GM18517 (cell line): ENCODE measurements at regions not wholly inside any gene's neighbourhood (a gene's known extent, or its start where the extent isn't known, plus 50 kb on each side); places are given as distances from the start of the nearest gene placed in this dataset.
"Not testable (repeated sequence)": the region's sequence is repeated elsewhere in the genome, so short reads cannot be mapped to it uniquely, and the experiment has no call there.

ENCODE experiments used
- ATAC-seq: cut with Tn5 transposase; IDR thresholded peaks from one replicate; pipeline ENCODE4 v1.9.1; 2021; ENCODE audit warnings: mild to moderate bottlenecking, moderate library complexity; ENCODE audit not compliant: unreplicated experiment

DNA sequence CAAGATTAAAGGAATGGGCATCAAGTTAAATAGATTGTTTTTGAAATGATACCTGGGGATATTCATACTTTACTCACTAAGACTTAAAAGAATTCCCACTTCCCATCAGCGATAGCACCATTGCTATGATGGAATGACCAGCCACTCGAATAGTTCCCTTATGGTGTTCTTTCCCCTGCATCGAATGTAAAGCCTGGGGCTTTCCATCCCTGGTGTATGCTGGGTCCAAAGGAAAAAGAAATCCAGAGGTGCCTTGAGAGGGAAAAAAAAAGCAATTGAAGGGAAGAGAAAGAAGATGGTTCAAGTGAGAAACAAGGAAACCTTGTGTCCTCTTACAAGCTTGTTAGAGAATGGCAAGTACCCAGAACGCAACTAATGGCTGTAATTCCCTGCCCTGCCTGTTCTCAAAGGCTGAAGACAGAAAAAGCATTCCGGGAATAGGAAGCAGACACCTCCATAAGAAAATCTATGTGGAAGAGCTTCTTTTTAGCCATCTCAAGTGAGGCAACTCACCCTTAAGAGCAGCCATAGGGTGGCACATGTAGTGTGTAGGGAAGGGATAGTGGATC is 351.1 kb upstream of the DAB2 start:
- no peak for ATAC-seq

DNA sequence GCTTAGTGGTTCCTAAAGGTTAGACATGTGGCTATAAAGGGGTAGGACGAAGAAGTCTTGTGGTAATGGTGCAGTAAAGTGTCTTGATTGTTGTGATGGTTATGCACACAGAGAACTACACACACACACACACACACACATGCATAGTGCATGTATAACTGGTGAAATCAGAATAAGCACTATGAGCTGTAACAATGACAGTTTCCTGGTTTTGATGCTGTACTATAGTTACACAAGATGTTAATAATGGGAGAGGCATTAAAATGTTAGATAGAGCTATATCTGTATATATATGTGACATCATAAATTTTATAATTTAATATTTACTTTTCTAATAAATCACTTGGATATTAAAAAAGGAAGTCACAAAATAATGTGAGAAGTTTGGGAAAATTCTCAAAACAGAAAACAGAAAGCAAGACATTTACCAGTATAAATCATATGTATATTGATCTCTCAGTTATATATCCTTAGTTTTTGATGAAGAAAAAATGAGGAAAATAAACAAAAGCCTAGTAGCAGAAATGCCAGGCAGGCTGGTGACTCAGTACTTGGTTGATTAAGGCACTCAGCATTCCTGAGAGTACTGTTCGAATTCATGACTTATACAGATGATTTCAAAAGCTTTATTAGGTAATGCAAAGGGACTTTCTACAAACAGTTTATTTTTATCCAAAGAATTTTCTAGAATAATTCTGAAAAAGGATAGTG is 350.5 kb upstream of the DAB2 start:
- ATAC-seq: no peak

DNA sequence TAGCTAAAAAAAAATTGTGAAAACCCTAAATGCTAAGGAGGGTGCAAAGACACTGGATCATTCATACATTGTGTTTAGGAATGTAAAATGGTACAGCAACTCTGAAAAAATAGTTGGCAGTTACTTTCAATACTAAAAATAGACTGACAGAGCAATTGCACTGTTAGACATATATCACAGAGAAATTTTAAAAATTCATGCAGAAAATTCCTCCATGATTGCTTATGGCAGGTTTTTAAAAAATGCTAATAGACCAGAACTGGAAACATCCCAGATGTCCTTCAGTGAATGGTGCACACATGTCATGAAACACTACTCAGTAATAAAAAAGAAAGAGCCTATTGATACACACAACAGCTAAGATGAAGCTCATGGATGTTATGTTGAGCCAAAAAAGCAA is 349.8 kb upstream of the DAB2 start:
- ATAC-seq: no peak

DNA sequence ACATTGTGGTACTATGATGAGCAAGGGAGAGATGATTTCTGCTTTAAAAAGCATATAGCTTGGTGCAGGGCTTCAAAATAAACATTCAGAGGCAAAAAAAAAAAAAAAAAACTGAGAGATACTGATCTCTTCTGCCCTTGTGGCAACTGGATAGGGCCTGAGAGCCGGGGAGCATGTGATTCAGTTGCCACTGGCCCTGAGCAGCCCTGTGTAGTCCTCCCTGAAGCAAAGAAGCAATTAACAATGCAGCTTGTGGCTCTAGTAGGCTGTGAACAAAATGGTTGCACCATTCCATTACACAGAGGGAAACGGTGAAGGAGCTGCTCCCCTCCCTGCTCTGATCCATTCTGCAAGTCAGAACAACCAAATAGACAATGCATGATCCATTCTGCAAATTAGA is 347.5 kb upstream of the DAB2 start:
- no peak for ATAC-seq

DNA sequence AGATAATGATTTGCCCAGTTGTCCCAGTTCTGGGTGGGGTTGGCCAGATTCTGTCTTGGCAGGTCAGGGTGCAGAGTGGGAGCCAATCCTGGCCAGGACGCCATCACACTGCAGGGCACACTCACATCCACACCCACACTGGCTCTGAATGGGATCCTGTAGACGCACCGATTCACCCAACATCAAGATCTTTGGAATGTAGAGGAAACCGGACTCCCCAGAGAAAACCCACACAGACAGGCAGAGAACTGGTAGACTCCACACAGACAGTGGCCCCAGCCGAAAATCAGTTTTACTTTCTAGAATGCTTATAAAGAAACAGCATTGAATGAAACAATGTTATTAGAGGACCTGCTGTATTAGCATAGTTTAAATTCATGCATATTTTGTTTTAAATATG is 343.1 kb upstream of the DAB2 start:
- ATAC-seq: no peak

DNA sequence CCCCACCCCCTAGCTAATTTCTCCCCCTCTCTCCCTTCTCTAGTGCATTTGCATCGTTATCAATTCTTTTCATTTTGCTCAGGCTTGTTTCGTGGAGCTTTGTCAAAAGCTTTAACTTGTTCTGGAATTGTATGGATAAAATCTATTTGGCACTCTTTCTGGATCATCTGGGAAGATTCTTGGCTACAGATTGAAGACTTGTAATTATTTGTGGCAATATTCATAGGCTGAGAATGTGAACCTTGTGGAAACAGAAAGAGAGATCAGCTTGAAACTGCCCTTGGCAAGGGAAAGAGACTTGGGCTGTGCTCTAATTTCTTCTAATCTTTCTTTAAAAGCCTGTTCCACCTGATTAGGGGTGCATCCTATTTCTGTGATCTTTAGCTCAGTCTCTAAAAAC is 340.6 kb upstream of the DAB2 start:
- ATAC-seq: no peak

DNA sequence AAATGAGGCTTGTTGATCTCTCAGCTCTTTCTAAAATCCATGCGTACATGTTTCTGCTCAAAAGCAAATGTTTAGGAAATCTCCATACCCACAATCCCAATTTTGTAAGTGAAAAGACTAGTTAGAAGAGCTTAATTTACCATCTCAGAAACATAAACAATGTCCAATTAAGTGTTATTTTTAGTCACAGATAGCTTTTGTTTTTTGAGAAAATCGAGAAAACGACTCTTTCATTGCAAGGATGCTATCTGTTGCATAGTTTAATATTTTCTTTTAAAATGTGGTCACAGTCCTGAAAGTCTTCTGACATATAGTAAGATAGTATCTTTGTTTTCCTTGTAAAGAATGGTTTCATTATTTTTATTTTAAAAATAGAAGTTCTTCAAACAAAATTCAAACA is 338.0 kb upstream of the DAB2 start:
- no peak for ATAC-seq

DNA sequence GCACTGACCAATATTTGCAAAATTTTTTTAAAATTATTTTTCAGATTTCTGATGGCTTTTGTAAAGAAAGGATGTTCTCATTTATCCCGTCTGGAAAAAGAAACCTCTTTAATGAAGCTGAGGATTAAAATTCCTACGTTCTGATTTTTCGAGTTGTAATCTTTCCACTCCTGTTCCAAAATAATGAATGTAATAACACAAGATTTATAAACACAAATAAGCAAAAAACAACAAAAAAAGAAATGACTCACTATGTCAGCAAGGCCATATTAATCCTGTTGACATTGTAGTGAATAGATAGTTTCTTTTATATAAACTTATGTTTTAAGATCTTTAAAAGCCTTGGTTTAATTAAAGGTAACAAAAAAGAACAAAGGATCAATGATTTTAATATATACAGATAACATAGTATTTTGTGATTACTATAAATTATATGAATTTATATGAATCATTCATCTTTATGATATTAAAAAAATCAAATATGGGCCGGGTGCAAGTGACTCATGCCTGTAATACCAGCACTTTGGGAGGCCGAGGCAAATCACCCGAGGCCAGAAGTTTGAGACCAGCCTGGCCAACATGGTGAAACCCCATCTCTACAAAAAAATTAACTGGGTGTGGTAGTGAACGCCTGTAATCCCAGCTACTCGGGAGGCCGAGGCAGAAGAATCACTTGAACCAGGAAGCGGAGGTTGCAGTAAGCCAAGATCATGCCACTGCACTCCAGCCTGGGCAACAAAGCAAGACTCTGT is 336.6 kb upstream of the DAB2 start:
- no peak for ATAC-seq

DNA sequence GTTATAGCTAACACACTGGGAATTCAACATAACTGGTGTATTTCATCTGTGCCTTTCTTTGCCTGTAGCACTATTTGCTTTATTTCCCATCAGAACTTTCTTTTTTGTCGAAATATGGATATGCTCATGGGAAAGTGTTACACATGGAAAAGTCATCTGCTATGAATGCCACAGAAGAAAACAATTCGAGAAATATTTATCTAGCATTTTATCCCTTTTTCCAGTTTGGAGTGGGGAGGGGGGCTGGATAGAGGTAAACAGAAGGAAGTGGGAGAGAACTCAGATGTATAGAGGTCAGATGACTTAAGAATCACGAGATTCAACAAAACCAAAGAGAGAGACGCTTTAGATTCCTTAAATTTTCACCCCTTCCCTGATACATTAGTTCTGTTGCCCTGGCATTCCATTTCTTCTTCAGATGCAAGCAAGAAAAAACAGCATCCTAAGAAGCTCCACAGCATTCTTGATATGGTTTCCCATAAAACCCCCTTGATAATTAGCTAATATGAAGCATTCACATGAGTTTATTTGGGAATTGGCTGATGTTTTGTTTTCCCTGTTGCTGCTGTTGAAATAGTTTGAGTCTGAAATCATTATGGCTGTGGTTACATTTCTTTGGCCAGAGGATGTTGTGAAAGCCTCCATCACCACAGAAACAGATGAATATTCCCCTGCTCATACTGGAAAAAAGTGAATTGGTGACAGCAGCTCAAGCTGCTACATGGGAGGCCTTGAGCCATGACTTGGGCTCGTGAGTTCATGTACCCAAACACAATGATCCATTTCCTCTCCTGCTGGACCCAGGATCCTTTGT is 335.8 kb upstream of the DAB2 start:
- no peak for ATAC-seq

DNA sequence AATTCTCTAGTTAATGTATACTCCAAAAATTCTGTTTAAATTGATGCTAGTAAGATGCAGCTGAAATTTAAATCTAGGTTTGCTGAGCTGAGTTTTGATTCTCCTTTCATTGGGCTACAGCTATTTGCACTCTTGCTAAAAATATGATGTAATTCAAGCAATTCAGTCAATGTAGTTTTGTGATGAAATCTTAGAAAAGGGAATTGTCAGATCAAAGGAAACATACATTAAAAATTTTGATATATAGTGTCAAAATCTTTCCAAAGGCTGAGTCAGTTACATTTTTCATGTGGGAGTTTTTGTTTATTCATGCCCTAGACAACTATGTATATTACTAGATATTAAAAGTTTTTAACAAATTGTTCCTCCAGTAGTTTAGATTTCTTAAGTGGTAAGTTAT is 334.9 kb upstream of the DAB2 start:
- ATAC-seq: no peak

DNA sequence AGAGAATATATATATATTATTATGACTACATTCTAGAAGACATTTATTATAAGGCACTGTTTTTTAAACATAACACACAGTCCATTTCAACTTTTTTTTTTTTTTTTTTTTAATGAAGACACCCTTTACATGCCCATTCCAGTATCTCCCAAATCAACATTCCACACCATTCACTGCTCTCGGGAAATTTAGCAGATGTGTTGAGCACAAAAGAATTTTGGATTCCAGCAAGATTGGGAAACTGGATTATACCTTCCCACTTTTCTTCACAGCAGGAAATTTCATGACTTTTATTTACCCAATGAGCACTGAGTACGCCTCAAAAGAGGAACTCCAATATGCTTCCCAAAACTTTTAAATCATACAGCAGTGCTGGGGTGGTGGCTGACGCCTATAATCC is 333.6 kb upstream of the DAB2 start:
- no peak for ATAC-seq

DNA sequence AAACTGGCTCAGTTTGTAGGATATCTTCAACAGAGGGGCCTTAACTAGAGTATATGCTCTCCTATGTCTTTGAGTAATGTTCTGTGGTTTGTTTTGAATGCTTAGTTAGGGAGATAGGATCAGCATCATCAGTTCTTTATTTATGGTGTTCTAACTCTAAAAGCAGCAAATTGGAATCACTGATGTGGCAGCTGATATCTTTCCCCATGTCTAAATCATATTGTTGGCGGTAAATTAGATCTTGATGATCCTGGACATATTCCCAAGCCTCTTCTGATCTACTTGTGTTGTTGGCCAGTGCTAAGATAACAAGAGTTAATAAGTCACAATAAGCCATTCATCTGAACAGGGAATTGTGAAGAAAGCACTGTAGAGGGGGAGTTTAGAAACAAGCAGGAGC is 332.4 kb upstream of the DAB2 start:
- ATAC-seq: no peak

DNA sequence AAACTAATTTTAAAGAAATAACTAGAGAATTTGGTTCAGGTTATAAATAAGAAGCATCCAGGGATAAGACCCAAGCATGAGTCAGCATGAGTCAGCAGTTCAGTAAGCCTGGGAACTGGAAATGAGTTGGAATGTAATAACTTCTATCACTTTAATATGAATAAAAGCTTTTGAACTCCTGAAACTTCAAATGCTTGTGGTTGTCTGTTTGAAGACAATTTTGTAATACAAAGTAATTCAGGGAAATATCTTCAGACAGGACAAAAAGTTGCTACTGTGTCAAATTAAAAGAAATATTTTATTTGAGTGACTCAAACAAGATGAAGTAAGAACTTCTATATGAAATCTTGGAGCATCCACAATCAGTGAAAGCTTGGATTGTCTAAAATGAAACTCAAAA is 331.2 kb upstream of the DAB2 start:
- ATAC-seq: no peak

DNA sequence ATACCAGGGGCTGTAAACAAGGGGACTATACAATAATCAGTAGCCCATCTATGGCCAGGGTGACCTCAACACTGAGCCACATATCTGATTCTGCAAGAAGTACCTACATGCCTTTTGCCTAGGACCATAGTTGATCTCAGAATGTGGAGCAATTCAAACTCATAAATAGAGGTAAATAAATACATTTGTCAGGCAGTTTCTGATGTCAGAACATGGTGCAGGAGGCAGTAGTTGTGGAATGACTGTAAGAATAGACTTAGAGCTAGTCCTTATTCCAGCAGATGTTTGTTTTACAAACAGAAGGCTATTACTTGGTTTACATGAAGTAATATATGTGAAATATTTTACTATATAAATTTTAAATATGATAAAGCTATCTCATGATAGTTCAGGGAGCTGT is 330.7 kb upstream of the DAB2 start:
- no peak for ATAC-seq

DNA sequence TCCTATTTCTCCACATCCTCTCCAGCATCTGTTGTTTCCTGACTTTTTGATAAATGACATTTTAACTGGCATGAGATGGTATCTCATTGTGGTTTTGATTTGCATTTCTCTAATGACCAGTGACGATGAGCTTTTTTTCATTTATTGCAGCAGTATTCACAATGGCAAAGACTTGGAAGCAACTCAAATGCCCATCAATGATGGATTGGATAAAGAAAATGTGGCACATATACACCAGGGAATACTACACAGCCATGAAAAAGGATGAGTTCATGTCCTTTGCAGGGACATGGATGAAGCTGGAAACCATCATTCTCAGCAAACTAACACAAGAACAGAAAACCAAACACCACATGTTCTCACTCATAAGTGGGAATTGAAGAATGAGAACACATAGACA is 329.0 kb upstream of the DAB2 start:
- not testable (repeated sequence) for ATAC-seq

DNA sequence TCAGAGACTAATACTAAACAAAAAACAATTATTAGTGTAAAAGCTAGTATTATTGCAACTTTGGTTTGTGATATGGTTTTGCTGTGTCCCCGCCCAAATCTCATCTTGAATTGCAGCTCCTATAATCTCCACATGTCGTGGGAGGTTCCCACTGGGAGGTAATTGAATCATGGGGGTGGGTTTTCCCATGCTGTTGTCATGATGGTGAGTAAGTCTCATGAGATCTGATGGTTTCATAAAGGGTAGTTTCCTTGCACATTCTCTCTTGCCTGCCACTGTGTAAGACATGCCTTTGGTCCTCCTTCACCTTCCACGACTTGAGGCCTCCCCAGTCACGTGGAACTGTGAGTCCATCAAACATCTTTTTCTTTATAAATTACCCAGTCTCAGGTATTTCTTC is 325.9 kb upstream of the DAB2 start:
- no peak for ATAC-seq

DNA sequence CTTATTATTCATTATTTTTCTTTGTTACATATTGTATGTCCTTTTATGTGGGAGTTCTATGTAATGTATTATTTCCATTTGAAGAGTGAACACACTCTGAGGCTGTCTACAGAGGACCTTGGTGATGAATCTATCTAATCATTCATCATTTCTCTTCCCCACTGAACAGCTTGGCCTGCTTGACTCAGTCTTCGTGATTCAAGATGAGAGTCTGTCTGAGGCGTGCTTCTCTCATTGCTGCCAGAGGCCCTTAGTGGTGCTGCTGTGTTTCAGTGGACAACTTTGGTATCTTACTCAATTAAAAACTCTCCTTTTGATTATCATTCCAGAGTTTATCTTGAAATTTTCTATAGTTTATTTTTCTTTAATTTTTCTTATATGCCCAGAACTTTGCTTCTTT is 318.1 kb upstream of the DAB2 start:
- no peak for ATAC-seq

DNA sequence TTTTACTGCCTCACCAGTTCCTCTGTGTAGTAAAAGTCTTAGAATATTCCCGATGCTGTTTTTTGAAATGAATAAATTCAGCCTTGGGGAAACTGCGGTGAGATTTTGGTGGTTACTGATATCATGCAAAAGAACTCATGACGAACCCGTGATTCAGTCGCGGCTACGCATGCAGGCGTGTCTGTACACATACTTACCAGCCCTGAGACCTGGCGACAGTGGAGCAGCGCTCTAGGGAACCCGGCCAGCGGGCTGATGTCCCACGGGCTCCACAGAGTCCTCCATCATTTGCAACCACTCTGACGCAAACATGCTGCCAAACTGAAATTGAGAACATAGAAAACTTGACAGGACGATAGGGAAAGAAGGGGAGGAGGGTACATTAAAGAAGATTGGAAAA is 315.6 kb upstream of the DAB2 start:
- no peak for ATAC-seq

DNA sequence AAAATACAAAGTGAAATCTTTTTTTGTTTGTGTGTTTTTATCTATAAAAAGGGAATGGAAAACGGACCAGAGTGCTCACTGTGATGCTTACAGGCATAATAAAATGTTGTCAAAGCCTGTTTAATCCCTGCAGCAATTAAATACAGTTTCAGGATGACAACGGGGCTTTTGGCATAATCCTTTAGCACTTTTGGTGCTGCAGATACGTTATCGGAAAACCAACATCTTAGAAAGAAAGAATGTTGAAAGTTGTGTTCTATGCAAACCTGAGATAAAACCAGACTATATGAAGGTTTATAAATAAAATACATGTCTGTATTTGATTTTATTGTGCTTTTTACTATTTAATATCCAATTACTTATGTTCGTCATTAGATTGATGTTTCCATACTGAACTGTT is 307.4 kb upstream of the DAB2 start:
- no peak for ATAC-seq

DNA sequence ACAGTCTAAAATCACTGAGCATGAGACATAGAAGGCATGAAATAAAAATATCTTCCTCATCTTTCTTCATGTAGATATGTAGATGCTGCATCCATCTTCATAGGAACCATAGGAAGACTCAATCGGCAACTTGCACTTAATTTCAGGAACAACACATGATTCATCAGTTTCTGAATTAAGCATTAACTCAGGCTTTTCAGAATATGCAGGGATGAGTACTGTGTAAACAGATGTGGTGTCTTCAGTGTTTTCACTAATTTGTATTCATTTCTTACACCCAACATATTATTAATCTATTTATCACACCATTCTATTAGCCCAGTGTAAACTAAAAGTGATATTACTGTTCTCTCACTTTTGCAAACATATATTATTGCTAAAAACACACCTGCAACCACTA is 305.9 kb upstream of the DAB2 start:
- no peak for ATAC-seq

DNA sequence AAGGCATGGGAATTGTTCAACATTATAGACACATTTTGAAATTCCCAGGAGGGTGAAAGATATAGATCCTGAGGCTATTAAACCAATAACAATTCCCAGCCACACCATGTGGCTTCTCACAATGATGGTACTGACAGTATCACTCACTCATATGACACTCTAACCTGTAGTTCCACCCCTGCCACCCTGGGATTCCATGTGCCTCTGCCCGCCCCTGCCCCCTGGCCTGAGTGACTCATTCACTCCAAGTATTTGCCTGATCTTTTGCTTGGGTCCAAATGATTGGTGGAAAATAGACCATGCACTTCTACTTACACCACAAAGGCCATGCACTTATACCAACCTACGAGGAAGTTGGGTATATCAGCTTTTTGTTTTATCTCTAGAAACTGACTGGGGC is 305.2 kb upstream of the DAB2 start:
- ATAC-seq: no peak

DNA sequence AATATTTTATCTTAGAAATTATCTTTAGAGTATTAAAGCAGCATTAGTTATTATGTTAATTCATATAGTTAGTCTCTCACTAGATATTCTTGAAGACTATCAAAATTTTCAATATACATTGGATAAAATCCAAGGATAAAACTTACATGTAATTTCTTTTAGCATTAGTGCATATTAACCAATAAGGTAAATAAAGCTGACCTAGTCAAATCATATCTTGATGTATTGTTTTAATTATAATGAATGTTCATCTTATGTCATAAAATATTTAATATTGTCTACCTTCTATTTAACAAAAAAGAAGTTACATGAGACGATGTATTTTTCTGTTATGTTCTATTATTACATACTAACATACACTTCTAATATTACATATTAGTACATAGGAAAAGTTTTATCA is 301.7 kb upstream of the DAB2 start:
- no peak for ATAC-seq
